GM12872 (cell line): ENCODE measurements at regions not wholly inside any gene's neighbourhood (a gene's known extent, or its start where the extent isn't known, plus 50 kb on each side); places are given as distances from the start of the nearest gene placed in this dataset.

Source experiments
- TF ChIP-seq, protein P1 (sequence below): IDR thresholded peaks from 3 replicates; pipeline ENCODE4 v1.5.1; 2011; ENCODE audit warnings: low read depth, mild to moderate bottlenecking, low read length, moderate library complexity; ENCODE audit not compliant: insufficient read depth

GRCh38 chr1:177448036-177448615, 277.4 kb downstream of the BRINP2 start:
- TF ChIP-seq, protein P1, sequence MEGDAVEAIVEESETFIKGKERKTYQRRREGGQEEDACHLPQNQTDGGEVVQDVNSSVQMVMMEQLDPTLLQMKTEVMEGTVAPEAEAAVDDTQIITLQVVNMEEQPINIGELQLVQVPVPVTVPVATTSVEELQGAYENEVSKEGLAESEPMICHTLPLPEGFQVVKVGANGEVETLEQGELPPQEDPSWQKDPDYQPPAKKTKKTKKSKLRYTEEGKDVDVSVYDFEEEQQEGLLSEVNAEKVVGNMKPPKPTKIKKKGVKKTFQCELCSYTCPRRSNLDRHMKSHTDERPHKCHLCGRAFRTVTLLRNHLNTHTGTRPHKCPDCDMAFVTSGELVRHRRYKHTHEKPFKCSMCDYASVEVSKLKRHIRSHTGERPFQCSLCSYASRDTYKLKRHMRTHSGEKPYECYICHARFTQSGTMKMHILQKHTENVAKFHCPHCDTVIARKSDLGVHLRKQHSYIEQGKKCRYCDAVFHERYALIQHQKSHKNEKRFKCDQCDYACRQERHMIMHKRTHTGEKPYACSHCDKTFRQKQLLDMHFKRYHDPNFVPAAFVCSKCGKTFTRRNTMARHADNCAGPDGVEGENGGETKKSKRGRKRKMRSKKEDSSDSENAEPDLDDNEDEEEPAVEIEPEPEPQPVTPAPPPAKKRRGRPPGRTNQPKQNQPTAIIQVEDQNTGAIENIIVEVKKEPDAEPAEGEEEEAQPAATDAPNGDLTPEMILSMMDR, result no peak

DNA sequence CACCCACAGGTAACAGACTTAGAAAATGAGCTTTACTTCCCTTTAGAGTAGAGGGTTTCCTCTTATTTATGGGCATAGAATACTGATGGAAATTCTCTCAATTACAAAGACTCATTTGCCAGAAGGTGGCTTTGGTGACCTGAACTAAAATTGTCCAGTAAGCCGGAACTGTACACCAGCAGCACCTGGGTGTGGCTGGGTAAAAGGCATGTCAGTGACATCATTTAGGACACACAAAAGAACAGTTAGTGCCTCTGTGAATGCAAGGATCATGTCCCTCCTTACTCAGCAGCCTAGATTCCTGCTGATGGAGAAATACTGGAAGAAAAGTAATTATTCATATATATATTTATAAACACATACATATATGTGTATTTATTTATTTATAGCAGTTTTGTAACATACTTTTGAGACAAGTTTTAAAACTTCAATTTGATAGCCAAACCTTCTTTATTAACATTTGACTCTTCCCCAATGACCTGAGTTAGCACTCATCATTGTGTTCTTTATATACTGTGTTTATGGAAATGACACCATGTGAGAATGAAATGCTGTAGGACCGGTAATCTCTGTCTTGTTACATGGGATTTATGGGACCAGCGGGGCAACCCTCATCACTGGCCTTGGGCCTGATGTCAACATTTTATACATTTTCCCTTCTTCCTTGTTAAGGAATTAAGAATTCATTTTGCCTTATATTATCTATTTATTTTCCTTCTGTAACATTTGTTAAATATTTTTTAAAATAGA, 274.4 kb downstream of the BRINP2 start:
- TF ChIP-seq, protein P1, result no peak

- TF ChIP-seq, protein P1, result no peak
These were observed 272.2 kb downstream of the BRINP2 start for GRCh38 chr1:177443003-177443402.

DNA sequence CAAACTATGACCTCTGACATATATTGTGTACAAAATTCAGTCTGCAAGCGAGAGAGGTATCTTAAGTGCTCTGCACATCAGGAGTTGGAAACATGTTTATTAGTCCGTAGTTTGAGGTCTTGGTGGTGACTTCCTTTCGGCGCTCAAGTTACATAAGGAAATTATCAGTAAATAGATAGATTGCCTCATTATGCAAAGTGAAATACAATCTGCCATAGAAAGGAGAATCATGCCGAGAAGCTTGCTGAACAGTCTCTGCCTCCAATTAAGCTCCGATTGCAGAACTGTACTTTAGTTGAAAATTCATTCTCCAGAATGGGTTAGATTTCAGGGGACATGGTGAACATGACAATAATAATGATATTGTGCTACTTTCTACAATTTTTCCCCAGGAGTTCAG, 271.8 kb downstream of the BRINP2 start:
- TF ChIP-seq, protein P1, result no peak

DNA sequence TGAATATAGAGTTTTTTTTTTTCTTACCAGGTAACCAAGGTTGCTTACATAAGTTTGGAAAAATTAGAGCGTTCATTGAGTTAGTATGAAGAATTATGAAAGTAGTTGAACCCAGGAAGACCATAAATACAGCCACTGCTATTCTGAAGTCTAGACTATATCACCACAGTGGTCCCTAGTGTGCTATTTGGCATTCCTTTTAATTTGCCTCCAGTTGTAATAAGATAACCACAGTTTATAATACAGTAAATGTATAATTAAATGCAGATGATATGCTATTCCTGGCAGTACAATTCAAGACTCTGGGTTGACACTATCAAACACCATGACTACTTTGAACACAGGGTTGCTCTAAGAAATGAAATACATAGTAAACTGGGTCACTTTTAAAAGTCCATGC, 270.5 kb downstream of the BRINP2 start:
- TF ChIP-seq, protein P1, result no peak

GRCh38 chr1:177440821-177441220, 270.1 kb downstream of the BRINP2 start:
- TF ChIP-seq, protein P1, result no peak

GRCh38 chr1:177439301-177439700, 268.5 kb downstream of the BRINP2 start:
- TF ChIP-seq, protein P1, result no peak
